SK-N-SH treated with all-trans-retinoic acid at 6 μM for 48 hours (cell line): ENCODE measurements at regions not wholly inside any gene's neighbourhood (a gene's known extent, or its start where the extent isn't known, plus 50 kb on each side); places are given as distances from the start of the nearest gene placed in this dataset.
"Not testable (repeated sequence)": the region's sequence is repeated elsewhere in the genome, so short reads cannot be mapped to it uniquely, and the experiment has no call there.

Experiments used
- ATAC-seq: fragments of 200-7000 bp; cut with Tn5 transposase; 3 replicates; pipeline ENCODE4 v1.9.1; 2020; ENCODE audit warnings: mild to moderate bottlenecking, moderate library complexity
- ARNTL ChIP-seq: fragments of 450-650 bp; formaldehyde crosslinking; IDR thresholded peaks from 2 replicates; pipeline ENCODE4 v1.5.0; 2020; ENCODE audit warnings: low read depth, mild to moderate bottlenecking, moderate library complexity, borderline replicate concordance
- BACH2 ChIP-seq: fragments of 250-450 bp; sonication (Bioruptor Pico); IDR thresholded peaks from 2 replicates; pipeline ENCODE4 v1.9.0; 2021; ENCODE audit warnings: mild to moderate bottlenecking, borderline replicate concordance
- CREB5 ChIP-seq: fragments of 250-450 bp; sonication (Bioruptor Pico); IDR thresholded peaks from 2 replicates; pipeline ENCODE4 v1.5.1; 2020; ENCODE audit warnings: low read depth, mild to moderate bottlenecking, moderate library complexity
- CSDC2 ChIP-seq: fragments of 250-450 bp; sonication (Bioruptor Pico); IDR thresholded peaks from 2 replicates; pipeline ENCODE4 v1.5.0; 2020; ENCODE audit warnings: mild to moderate bottlenecking, moderate library complexity
- ESRRG ChIP-seq: fragments of 250-450 bp; sonication (Bioruptor Pico); IDR thresholded peaks from 2 replicates; pipeline ENCODE4 v1.6.1; 2021; ENCODE audit warnings: mild to moderate bottlenecking
- GLIS3 ChIP-seq: fragments of 250-450 bp; sonication (Bioruptor Pico); IDR thresholded peaks from 2 replicates; pipeline ENCODE4 v1.5.0; 2020; ENCODE audit warnings: mild to moderate bottlenecking, moderate library complexity
- ISL1 ChIP-seq: fragments of 250-450 bp; sonication (Bioruptor Pico); IDR thresholded peaks from 2 replicates; pipeline ENCODE4 v2.1.2; 2022; ENCODE audit warnings: mild to moderate bottlenecking, moderate library complexity
- OSR1 ChIP-seq: fragments of 250-450 bp; sonication (Bioruptor Pico); IDR thresholded peaks from 2 replicates; pipeline ENCODE4 v1.8.0; 2022; ENCODE audit warnings: moderate library complexity, mild to moderate bottlenecking, inconsistent platforms
- PATZ1 ChIP-seq: fragments of 250-450 bp; sonication (Bioruptor Pico); IDR thresholded peaks from 2 replicates; pipeline ENCODE4 v1.8.0; 2020; ENCODE audit warnings: mild to moderate bottlenecking, moderate library complexity, borderline replicate concordance
- POU6F1 ChIP-seq: fragments of 250-450 bp; sonication (Bioruptor Pico); IDR thresholded peaks from 2 replicates; pipeline ENCODE4 v1.8.0; 2021; ENCODE audit warnings: low read depth, mild to moderate bottlenecking, moderate library complexity, borderline replicate concordance
- PPARA ChIP-seq: fragments of 250-450 bp; sonication (Bioruptor Pico); IDR thresholded peaks from 2 replicates; pipeline ENCODE4 v1.5.0; 2020; ENCODE audit warnings: mild to moderate bottlenecking, borderline replicate concordance
- RARB ChIP-seq: fragments of 250-450 bp; sonication (Bioruptor Pico); IDR thresholded peaks from 2 replicates; pipeline ENCODE4 v1.8.0; 2021; ENCODE audit warnings: mild to moderate bottlenecking, moderate library complexity
- SNAI2 ChIP-seq: fragments of 250-450 bp; sonication (Bioruptor Pico); IDR thresholded peaks from 2 replicates; pipeline ENCODE4 v1.5.0; 2020; ENCODE audit warnings: mild to moderate bottlenecking, moderate library complexity
- TCF4 ChIP-seq: fragments of 250-450 bp; sonication (Bioruptor Pico); IDR thresholded peaks from 2 replicates; pipeline ENCODE4 v1.8.0; 2021; ENCODE audit warnings: mild to moderate bottlenecking, moderate library complexity, borderline replicate concordance
- ZC3H10 ChIP-seq: fragments of 250-450 bp; sonication (Bioruptor Pico); IDR thresholded peaks from 2 replicates; pipeline ENCODE4 v1.5.1; 2021; ENCODE audit warnings: mild to moderate bottlenecking, moderate library complexity
- ZFP3 ChIP-seq: fragments of 250-450 bp; sonication (Bioruptor Pico); IDR thresholded peaks from 2 replicates; pipeline ENCODE4 v1.5.0; 2020; ENCODE audit warnings: mild to moderate bottlenecking, moderate library complexity
- ZFP30 ChIP-seq: fragments of 450-650 bp; formaldehyde crosslinking; IDR thresholded peaks from 2 replicates; pipeline ENCODE4 v1.5.0; 2022; ENCODE audit warnings: mild to moderate bottlenecking, moderate library complexity
- ZNF565 ChIP-seq: fragments of 450-650 bp; formaldehyde crosslinking; conservative IDR thresholded peaks from 2 replicates; pipeline ENCODE4 v1.5.0; 2020; ENCODE audit warnings: low read depth, mild to moderate bottlenecking, moderate library complexity
- ZNF70 ChIP-seq: fragments of 450-650 bp; formaldehyde crosslinking; IDR thresholded peaks from 2 replicates; pipeline ENCODE4 v1.5.0; 2020; ENCODE audit warnings: mild to moderate bottlenecking, moderate library complexity
- ZNF8 ChIP-seq: fragments of 450-650 bp; formaldehyde crosslinking; IDR thresholded peaks from 2 replicates; pipeline ENCODE4 v1.5.0; 2020; ENCODE audit warnings: mild to moderate bottlenecking, moderate library complexity

GRCh38 chr12:34223640-34224039 lies 201.3 kb downstream of the ALG10 start:
- no peak for ATAC-seq
- TF ChIP-seq RARB (CRISPR knock-in tag), result no peak
- TF ChIP-seq ARNTL (CRISPR knock-in tag), result no peak
- TF ChIP-seq SNAI2 (CRISPR knock-in tag), result no peak
- TF ChIP-seq OSR1 (CRISPR knock-in tag), result no peak
- no peak for TF ChIP-seq GLIS3 (CRISPR knock-in tag)
- no peak for TF ChIP-seq ZFP30 (CRISPR knock-in tag)
- no peak for TF ChIP-seq BACH2
- no peak for TF ChIP-seq TCF4 (CRISPR knock-in tag)
- no peak for TF ChIP-seq PPARA (CRISPR knock-in tag)
- no peak for TF ChIP-seq ISL1 (CRISPR knock-in tag)
- no peak for TF ChIP-seq CSDC2 (CRISPR knock-in tag)
- no peak for TF ChIP-seq ZNF8 (CRISPR knock-in tag)
- TF ChIP-seq ESRRG, result no peak
- TF ChIP-seq CREB5 (CRISPR knock-in tag), result no peak
- TF ChIP-seq PATZ1 (CRISPR knock-in tag), result no peak
- TF ChIP-seq ZC3H10, result no peak
- TF ChIP-seq POU6F1 (CRISPR knock-in tag), result no peak

GRCh38 chr12:34226044-34226443 lies 203.7 kb downstream of the ALG10 start:
- ATAC-seq, result not testable (repeated sequence)

GRCh38 chr12:34228046-34228445 lies 205.8 kb downstream of the ALG10 start:
- ATAC-seq, result not testable (repeated sequence)

- ATAC-seq, result not testable (repeated sequence)
Observed at GRCh38 chr12:34229033-34229432, 206.7 kb downstream of the ALG10 start.

- ATAC-seq, result no peak
- no peak for TF ChIP-seq ZFP3 (CRISPR knock-in tag)
- TF ChIP-seq ZNF70 (CRISPR knock-in tag), result no peak
- TF ChIP-seq RARB (CRISPR knock-in tag), result no peak
- no peak for TF ChIP-seq ESRRG
- TF ChIP-seq PPARA (CRISPR knock-in tag), result no peak
- TF ChIP-seq, all 23 proteins: peak for 0
Observed at GRCh38 chr12:34233618-34234017, 211.3 kb downstream of the ALG10 start.

GRCh38 chr12:34236073-34236472 lies 213.8 kb downstream of the ALG10 start:
- ATAC-seq, result no peak
- TF ChIP-seq CREB5 (CRISPR knock-in tag), result no peak
- no peak for TF ChIP-seq ZFP3 (CRISPR knock-in tag)
- TF ChIP-seq TCF4 (CRISPR knock-in tag), result no peak
- no peak for TF ChIP-seq ZNF565 (CRISPR knock-in tag)
- no peak for TF ChIP-seq ZFP30 (CRISPR knock-in tag)
- no peak for TF ChIP-seq RARB (CRISPR knock-in tag)
- TF ChIP-seq ZC3H10, result no peak
- TF ChIP-seq GLIS3 (CRISPR knock-in tag), result no peak
- TF ChIP-seq PATZ1 (CRISPR knock-in tag), result no peak
- TF ChIP-seq ARNTL (CRISPR knock-in tag), result no peak
- no peak for TF ChIP-seq ZNF70 (CRISPR knock-in tag)
- TF ChIP-seq, all 23 proteins: peak for 0
